ENCODE measurements at regions not wholly inside any gene's neighbourhood (a gene's known extent, or its start where the extent isn't known, plus 50 kb on each side); places are given as distances from the start of the nearest gene placed in this dataset.

DNA sequence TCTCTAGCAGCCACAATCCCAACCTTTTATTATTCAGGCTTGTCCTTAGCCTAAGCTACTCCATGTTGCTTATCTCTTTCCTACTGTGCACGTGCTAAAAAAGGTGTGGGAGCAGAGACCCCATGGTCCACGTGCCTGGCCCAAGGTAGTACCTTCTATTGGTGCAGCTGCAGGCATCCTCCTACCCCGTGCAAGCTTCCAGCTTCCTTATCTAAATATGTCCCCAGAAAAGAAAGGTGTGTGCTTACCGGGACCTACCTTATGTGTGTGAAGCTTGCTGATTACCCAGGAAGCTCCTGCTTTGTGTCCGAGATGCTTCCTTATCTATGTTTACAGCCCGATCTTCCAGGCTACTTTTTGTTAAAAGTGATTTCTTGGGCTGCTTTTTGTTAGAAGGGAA is 2382.4 kb downstream of the PCDH9 start:
- H3K27ac ChIP-seq, result no peak overlapping the region
- H3K4me3 ChIP-seq, result no peak overlapping the region
- no peaks in the 10 kb centered on the region for H3K9me3 ChIP-seq
- 52% methylated on average over 6 of the region's 6 CpGs for WGBS
- intact Hi-C loops (cut with DNase I), result no loop called here
- no peaks in the 10 kb centered on the region for H3K4me1 ChIP-seq (replicated peaks)
- TF ChIP-seq POLR2AphosphoS5 (IDR thresholded peaks at IDR 0.05) (no peak), POLR2A (IDR thresholded peaks at IDR 0.05) (no peak)
- TF ChIP-seq, protein P1, sequence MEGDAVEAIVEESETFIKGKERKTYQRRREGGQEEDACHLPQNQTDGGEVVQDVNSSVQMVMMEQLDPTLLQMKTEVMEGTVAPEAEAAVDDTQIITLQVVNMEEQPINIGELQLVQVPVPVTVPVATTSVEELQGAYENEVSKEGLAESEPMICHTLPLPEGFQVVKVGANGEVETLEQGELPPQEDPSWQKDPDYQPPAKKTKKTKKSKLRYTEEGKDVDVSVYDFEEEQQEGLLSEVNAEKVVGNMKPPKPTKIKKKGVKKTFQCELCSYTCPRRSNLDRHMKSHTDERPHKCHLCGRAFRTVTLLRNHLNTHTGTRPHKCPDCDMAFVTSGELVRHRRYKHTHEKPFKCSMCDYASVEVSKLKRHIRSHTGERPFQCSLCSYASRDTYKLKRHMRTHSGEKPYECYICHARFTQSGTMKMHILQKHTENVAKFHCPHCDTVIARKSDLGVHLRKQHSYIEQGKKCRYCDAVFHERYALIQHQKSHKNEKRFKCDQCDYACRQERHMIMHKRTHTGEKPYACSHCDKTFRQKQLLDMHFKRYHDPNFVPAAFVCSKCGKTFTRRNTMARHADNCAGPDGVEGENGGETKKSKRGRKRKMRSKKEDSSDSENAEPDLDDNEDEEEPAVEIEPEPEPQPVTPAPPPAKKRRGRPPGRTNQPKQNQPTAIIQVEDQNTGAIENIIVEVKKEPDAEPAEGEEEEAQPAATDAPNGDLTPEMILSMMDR (IDR thresholded peaks at IDR 0.05), result no peak
- no peak for DNase-seq (ENCODE audit: low spot score)
- H3K27me3 ChIP-seq (replicated peaks; ENCODE audit: insufficient read depth), result no peaks in the 10 kb centered on the region
- no peaks in the 10 kb centered on the region for H3K36me3 ChIP-seq

DNA sequence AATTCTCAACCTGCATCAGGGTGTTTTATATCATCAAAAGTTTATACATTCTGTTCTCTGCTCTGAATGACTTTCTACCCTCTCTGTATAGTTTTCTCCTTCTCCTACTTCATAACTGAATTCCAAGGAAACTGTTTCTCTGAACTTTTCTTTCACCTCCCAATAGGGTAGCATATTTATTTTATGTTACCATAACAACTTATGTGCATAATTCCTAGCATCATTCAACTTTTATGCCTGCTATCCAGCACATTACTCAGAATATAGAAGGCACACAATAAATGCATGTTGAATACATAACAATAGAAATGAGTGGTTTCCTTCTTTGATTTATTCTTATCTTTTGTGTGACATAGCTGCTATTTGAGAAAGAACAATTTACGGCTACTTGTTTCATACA is 2385.0 kb downstream of the PCDH9 start:
- H3K27ac ChIP-seq, result no peak overlapping the region
- intact Hi-C loops (cut with DNase I), result no loop called here
- H3K9me3 ChIP-seq, result no peaks in the 10 kb centered on the region
- WGBS, result 40% methylated on average over 1 of the region's 1 CpG
- TF ChIP-seq, protein P1 (IDR thresholded peaks at IDR 0.05), result no peak
- TF ChIP-seq POLR2AphosphoS5 (IDR thresholded peaks at IDR 0.05) (no peak), POLR2A (IDR thresholded peaks at IDR 0.05) (no peak)
- DNase-seq (ENCODE audit: low spot score), result no peak
- H3K4me1 ChIP-seq (replicated peaks), result no peaks in the 10 kb centered on the region
- no peak overlapping the region for H3K4me3 ChIP-seq
- no peaks in the 10 kb centered on the region for H3K36me3 ChIP-seq
- no peaks in the 10 kb centered on the region for H3K27me3 ChIP-seq (replicated peaks; ENCODE audit: insufficient read depth)

DNA sequence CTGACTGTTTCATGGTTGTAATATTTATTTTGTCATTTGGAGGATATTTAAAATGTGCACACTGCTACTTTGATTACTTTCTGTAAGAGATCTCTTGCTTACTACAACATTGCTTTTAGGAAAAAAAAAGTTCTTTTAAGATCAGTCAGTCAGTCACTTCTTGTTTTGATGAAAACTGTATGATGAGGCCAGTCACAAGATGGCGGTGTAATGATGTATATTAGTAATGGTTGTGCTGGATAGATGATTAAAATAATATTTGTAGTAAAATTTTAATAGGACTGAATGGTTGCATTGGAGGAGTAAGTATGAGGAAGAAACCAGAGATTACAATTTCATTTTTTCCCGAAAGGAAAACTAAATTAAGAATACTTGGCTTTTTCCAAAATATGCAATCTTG is 2411.1 kb downstream of the PCDH9 start:
- Histone ChIP-seq H3K36me3 (no peaks in the 10 kb centered on the region), H3K9me3 (no peaks in the 10 kb centered on the region), H3K4me1 (replicated peaks) (no peaks in the 10 kb centered on the region), H3K27me3 (replicated peaks; ENCODE audit: insufficient read depth) (no peaks in the 10 kb centered on the region), H3K27ac (no peak overlapping the region), H3K4me3 (no peak overlapping the region)
- no peak for TF ChIP-seq POLR2AphosphoS5 (IDR thresholded peaks at IDR 0.05)
- no peak for TF ChIP-seq POLR2A (IDR thresholded peaks at IDR 0.05)
- TF ChIP-seq, protein P1 (IDR thresholded peaks at IDR 0.05), result no peak
- DNase-seq (ENCODE audit: low spot score), result no peak
- WGBS, result 92% methylated on average over 2 of the region's 2 CpGs
- intact Hi-C loops (cut with DNase I), result no loop called here

DNA sequence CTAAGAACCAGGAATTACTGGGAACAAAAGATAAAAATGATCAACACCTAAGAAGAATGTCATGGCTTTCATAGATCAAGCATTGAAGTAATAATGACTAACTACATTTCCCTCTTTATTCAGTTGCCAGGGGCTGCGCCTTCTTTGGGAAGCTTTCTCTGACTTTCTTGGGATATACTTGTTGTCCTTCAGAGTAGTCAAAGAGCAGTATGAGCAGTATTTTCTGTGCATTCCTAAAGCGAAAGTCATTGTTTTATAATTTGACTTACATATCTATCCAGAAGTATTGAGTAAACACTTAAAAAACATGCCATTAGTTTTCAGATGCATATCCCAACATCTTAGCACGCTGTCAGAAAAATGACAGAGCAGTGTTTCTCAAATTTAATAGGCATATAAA is 2412.4 kb downstream of the PCDH9 start:
- Histone ChIP-seq H3K9me3 (no peaks in the 10 kb centered on the region), H3K4me3 (no peak overlapping the region), H3K27me3 (replicated peaks; ENCODE audit: insufficient read depth) (no peaks in the 10 kb centered on the region), H3K4me1 (replicated peaks) (no peaks in the 10 kb centered on the region), H3K27ac (no peak overlapping the region), H3K36me3 (no peaks in the 10 kb centered on the region)
- WGBS, result 70% methylated on average over 3 of the region's 3 CpGs
- DNase-seq (ENCODE audit: low spot score), result no peak
- intact Hi-C loops (cut with DNase I), result no loop called here
- TF ChIP-seq POLR2A (IDR thresholded peaks at IDR 0.05) (no peak), POLR2AphosphoS5 (IDR thresholded peaks at IDR 0.05) (no peak)
- TF ChIP-seq, protein P1 (IDR thresholded peaks at IDR 0.05), result no peak

DNA sequence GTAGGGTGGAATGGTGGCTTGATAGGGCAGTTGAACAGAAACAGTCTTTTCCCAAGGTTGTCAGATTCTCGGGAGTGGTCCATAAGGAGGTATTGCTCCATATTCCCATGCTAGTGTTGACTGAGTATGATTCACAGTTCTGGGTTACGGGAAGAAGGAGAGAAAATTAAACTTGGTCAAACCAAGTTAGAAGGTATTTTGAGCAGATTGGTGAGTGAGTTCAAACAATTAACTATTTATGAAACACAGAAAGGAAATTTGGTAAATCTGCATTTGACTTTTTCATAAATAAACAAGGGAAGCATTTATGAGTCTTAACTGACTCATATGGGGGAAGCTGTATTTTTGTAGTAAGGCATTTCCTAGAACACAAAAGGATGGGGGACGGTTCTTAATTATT is 2419.4 kb downstream of the PCDH9 start:
- Histone ChIP-seq H3K4me3 (no peak overlapping the region), H3K27ac (no peak overlapping the region), H3K4me1 (replicated peaks) (no peaks in the 10 kb centered on the region), H3K36me3 (no peaks in the 10 kb centered on the region), H3K27me3 (replicated peaks; ENCODE audit: insufficient read depth) (no peaks in the 10 kb centered on the region), H3K9me3 (no peaks in the 10 kb centered on the region)
- intact Hi-C loops (cut with DNase I), result no loop called here
- 89% methylated on average over 3 of the region's 3 CpGs for WGBS
- DNase-seq (ENCODE audit: low spot score), result no peak
- TF ChIP-seq POLR2AphosphoS5 (IDR thresholded peaks at IDR 0.05), result no peak
- TF ChIP-seq, protein P1 (IDR thresholded peaks at IDR 0.05), result no peak
- TF ChIP-seq POLR2A (IDR thresholded peaks at IDR 0.05), result no peak

Data from prostate gland (tissue), 2 donors.